Endodermal cell (in vitro differentiated cells): ENCODE measurements at regions not wholly inside any gene's neighbourhood (a gene's known extent, or its start where the extent isn't known, plus 50 kb on each side); places are given as distances from the start of the nearest gene placed in this dataset.
A peak's percentile ranks its signal among the peaks of the same experiment; 100 is the strongest.

ENCODE experiments used
- DNase-seq: peaks from one replicate; pipeline ENCODE4 v3.0.0-alpha.2; 2017
- H3K27ac ChIP-seq: 2 replicates; pipeline ENCODE4 v1.5.1; 2013; ENCODE audit warnings: mild to moderate bottlenecking, low read depth, low read length, moderate library complexity
- H3K27me3 ChIP-seq: 2 replicates; pipeline ENCODE4 v1.6.1; 2013; ENCODE audit warnings: mild to moderate bottlenecking, low read length, moderate library complexity; ENCODE audit not compliant: insufficient read depth, control insufficient read depth, poor library complexity, severe bottlenecking
- H3K36me3 ChIP-seq: 2 replicates; pipeline ENCODE4 v1.7.0; 2013; ENCODE audit warnings: mild to moderate bottlenecking, low read length, moderate library complexity; ENCODE audit not compliant: control insufficient read depth, insufficient read depth
- H3K4me1 ChIP-seq: one replicate; pipeline ENCODE4 v1.7.0; 2013; ENCODE audit warnings: low read length; ENCODE audit not compliant: control insufficient read depth, insufficient read depth
- H3K4me3 ChIP-seq: 2 replicates; pipeline ENCODE4 v1.5.1; 2013; ENCODE audit warnings: mild to moderate bottlenecking, low read length, moderate library complexity
- H3K9ac ChIP-seq: 2 replicates; pipeline ENCODE4 v1.6.1; 2013; ENCODE audit warnings: mild to moderate bottlenecking, low read length, moderate library complexity; ENCODE audit not compliant: poor library complexity, severe bottlenecking; ENCODE audit errors: extremely low read depth
- H3K9me3 ChIP-seq: 2 replicates; pipeline ENCODE4 v1.6.1; 2013; ENCODE audit warnings: mild to moderate bottlenecking, low read length, moderate library complexity; ENCODE audit not compliant: control insufficient read depth
- H3K27ac Mint-ChIP-seq: 2 replicates; pipeline ENCODE4 v1.8.0; 2020; ENCODE audit warnings: mixed read lengths
- H3K27me3 Mint-ChIP-seq: 2 replicates; pipeline ENCODE4 v1.8.0; 2021; ENCODE audit warnings: mild to moderate bottlenecking, mixed read lengths; ENCODE audit not compliant: insufficient read depth
- H3K36me3 Mint-ChIP-seq: 2 replicates; pipeline ENCODE4 v1.8.0; 2020; ENCODE audit warnings: low read depth, mixed read lengths
- H3K4me1 Mint-ChIP-seq: 2 replicates; pipeline ENCODE4 v1.8.0; 2020; ENCODE audit warnings: mixed read lengths
- H3K4me3 Mint-ChIP-seq: 2 replicates; pipeline ENCODE4 v1.8.0; 2020; ENCODE audit warnings: mild to moderate bottlenecking, moderate library complexity, mixed read lengths
- H3K9me3 Mint-ChIP-seq: 2 replicates; pipeline ENCODE4 v1.8.0; 2020; ENCODE audit warnings: mild to moderate bottlenecking, mixed read lengths
- WGBS, 2 experiments: methylation state at CpG; one replicate each; pipeline versions ENCODE4 v1.1.5 to v1.1.7; 2013; ENCODE audit warnings: missing lambda C conversion rate in 2 of 2, mixed read lengths in 1 of 2; ENCODE audit not compliant: insufficient coverage in 1 of 2, insufficient read length in 1 of 2; 5-methylcytosine and 5-hydroxymethylcytosine counted together
- TF ChIP-seq, protein P1 (sequence below): fragments of 200-600 bp; sonication (generic); conservative IDR thresholded peaks from 2 replicates; pipeline ENCODE4 v1.5.0; 2021; ENCODE audit warnings: antibody characterized with exemption, mild to moderate bottlenecking

DNA sequence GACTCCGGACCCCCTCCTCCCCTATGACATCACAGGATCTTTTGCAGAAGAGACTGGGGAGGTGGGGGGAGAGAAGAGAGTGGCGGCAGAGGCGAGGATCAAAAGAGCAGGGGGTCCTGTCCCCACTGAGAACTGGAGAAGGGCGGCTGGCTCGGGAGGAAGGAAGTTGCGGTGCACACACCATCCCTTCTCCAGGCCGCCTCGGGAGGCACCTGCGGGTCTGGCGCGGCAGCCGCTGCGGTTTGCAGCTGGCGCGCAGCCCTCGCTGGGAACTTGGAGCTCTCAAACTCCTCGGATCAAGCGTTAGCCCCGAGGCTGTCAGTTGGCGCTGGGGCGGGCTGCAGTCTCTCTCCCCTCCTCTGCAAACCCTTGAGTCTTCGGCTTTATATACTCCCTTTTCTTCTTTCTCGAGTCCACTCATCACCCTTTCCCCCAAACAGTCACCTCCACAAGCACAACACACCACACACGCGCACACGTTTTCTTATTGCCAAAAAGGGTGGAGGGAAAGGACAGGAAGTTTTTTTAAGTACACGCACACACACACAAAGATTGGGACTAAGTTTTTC, 180.7 kb downstream of the TBXT start:
- peaks cover 17% of the 10 kb centered on the region for H3K4me1 Mint-ChIP-seq
- WGBS, 2 experiments: 1 to 5% methylated on average over 7 to 27 of the region's 27 CpGs
- peaks cover 96% of the 10 kb centered on the region for H3K27me3 Mint-ChIP-seq
- Histone ChIP-seq H3K27me3 (peaks cover 92% of the 10 kb centered on the region), H3K9ac (no peak overlapping the region), H3K9me3 (no peaks in the 10 kb centered on the region), H3K4me1 (no peaks in the 10 kb centered on the region), H3K4me3 (peak overlapping the region; percentile 80), H3K36me3 (no peaks in the 10 kb centered on the region), H3K27ac (no peak overlapping the region)
- no peak overlapping the region for H3K27ac Mint-ChIP-seq
- peak overlapping the region; percentile 53 for H3K4me3 Mint-ChIP-seq
- H3K9me3 Mint-ChIP-seq: no peaks in the 10 kb centered on the region
- DNase-seq: peak; percentile 72
- H3K36me3 Mint-ChIP-seq: no peaks in the 10 kb centered on the region
- TF ChIP-seq, protein P1, sequence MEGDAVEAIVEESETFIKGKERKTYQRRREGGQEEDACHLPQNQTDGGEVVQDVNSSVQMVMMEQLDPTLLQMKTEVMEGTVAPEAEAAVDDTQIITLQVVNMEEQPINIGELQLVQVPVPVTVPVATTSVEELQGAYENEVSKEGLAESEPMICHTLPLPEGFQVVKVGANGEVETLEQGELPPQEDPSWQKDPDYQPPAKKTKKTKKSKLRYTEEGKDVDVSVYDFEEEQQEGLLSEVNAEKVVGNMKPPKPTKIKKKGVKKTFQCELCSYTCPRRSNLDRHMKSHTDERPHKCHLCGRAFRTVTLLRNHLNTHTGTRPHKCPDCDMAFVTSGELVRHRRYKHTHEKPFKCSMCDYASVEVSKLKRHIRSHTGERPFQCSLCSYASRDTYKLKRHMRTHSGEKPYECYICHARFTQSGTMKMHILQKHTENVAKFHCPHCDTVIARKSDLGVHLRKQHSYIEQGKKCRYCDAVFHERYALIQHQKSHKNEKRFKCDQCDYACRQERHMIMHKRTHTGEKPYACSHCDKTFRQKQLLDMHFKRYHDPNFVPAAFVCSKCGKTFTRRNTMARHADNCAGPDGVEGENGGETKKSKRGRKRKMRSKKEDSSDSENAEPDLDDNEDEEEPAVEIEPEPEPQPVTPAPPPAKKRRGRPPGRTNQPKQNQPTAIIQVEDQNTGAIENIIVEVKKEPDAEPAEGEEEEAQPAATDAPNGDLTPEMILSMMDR: no peak

DNA sequence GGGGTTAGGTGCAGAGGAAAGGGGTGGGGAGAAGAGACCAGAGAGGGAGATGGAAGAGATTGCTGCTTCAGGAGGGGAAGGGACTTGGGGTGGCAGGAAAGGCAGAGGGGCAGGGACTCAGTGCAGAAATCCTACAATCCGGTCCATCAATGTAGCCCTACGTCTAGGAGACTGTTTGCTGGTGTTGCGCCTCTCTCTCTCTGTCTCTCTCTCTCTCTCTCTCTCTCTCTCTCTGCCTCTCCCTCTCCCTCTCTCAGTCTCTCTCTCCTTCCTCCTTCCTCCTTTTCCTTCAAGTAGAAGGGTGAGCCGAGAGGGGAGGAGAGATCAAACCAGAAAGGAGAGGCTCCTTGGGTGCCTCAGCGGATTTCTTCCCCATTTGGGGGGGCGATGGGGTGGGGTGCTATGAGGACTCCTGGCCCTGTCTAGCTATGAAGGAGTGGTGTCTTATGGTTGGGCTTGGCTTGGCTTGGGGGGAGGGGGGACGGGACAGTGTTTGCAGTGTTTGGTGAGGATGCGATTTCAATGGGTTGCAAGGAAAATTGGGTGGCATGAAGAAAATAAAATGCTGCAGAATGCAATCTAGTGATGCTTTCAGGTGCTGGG, 181.2 kb downstream of the TBXT start:
- no peaks in the 10 kb centered on the region for H3K36me3 ChIP-seq
- no peak overlapping the region for H3K27ac ChIP-seq
- peaks cover 96% of the 10 kb centered on the region for H3K27me3 Mint-ChIP-seq
- WGBS, 2 experiments: 8 to 16% methylated on average over 4 to 8 of the region's 8 CpGs
- no peaks in the 10 kb centered on the region for H3K36me3 Mint-ChIP-seq
- no peak for DNase-seq
- H3K9me3 Mint-ChIP-seq: no peaks in the 10 kb centered on the region
- H3K9ac ChIP-seq: no peak overlapping the region
- TF ChIP-seq, protein P1: no peak
- H3K27me3 ChIP-seq: peaks cover 92% of the 10 kb centered on the region
- no peaks in the 10 kb centered on the region for H3K9me3 ChIP-seq
- no peaks in the 10 kb centered on the region for H3K4me1 ChIP-seq
- no peak overlapping the region for H3K4me3 ChIP-seq
- H3K27ac Mint-ChIP-seq: no peak overlapping the region
- H3K4me3 Mint-ChIP-seq: peak overlapping the region; percentile 53
- peaks cover 17% of the 10 kb centered on the region for H3K4me1 Mint-ChIP-seq

DNA sequence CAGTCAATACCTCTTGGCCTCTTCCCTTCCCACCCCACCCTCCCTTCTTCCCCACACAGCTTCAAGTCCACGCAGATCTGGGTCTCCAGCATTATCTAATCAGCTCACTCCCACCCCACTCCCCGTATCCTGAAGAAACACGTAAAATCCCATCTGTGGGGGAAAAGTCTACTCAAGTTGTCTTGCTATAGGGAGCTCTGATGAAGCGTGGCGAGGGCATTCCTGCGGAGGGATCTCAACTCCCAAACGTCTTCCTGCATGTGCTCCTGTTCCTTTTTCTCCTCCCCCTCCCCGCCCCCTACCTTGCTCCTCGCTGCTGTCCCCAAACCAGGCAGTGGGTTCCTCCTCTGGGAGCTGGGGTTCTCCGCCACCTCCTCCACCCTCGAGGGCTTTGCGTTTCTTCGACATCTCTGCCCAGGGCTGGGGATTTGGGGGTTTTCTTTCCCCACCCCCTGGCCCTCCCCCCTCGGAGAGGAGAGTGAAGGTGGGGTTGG, 181.8 kb downstream of the TBXT start:
- Histone ChIP-seq H3K36me3 (no peaks in the 10 kb centered on the region), H3K9ac (no peak overlapping the region), H3K4me1 (no peaks in the 10 kb centered on the region), H3K27ac (no peak overlapping the region), H3K9me3 (no peaks in the 10 kb centered on the region), H3K27me3 (peaks cover 89% of the 10 kb centered on the region), H3K4me3 (no peak overlapping the region)
- no peak overlapping the region for H3K27ac Mint-ChIP-seq
- WGBS, 2 experiments: 30% methylated on average over 2 to 13 of the region's 14 CpGs
- H3K9me3 Mint-ChIP-seq: no peaks in the 10 kb centered on the region
- peaks cover 17% of the 10 kb centered on the region for H3K4me1 Mint-ChIP-seq
- no peaks in the 10 kb centered on the region for H3K36me3 Mint-ChIP-seq
- DNase-seq: peak; percentile 66
- H3K27me3 Mint-ChIP-seq: peaks cover 96% of the 10 kb centered on the region
- TF ChIP-seq, protein P1: no peak
- peak overlapping the region; percentile 53 for H3K4me3 Mint-ChIP-seq
